K562 (cell line): ENCODE measurements at regions not wholly inside any gene's neighbourhood (a gene's known extent, or its start where the extent isn't known, plus 50 kb on each side); places are given as distances from the start of the nearest gene placed in this dataset.

Experiments
- ADNP ChIP-seq: fragments of 200-800 bp; sonication (Bioruptor generic); IDR thresholded peaks from 2 replicates; pipeline ENCODE4 v1.6.1; 2016; ENCODE audit warnings: missing genetic modification characterization, missing compliant biosample characterization
- CEBPB ChIP-seq: fragments of 450-650 bp; IDR thresholded peaks from 2 replicates; pipeline ENCODE4 v1.6.1; 2016; ENCODE audit warnings: missing genetic modification characterization, missing compliant biosample characterization
- CTBP1 ChIP-seq: fragments of 450-650 bp; IDR thresholded peaks from 2 replicates; pipeline ENCODE4 v1.6.1; 2016; ENCODE audit warnings: borderline replicate concordance
- ELF1 ChIP-seq: fragments of 200-800 bp; sonication (Bioruptor generic); IDR thresholded peaks from 2 replicates; pipeline ENCODE4 v1.6.1; 2016; ENCODE audit warnings: missing genetic modification characterization, missing compliant biosample characterization
- EP300 ChIP-seq: IDR thresholded peaks from 2 replicates; pipeline ENCODE4 v1.6.1; 2012; ENCODE audit warnings: low read length, improper control_type of control experiment
- EP400 ChIP-seq: fragments of 450-650 bp; IDR thresholded peaks from 2 replicates; pipeline ENCODE4 v1.6.1; 2017; ENCODE audit warnings: antibody characterized with exemption, mild to moderate bottlenecking, moderate library complexity
- HCFC1 ChIP-seq: IDR thresholded peaks from 2 replicates; pipeline ENCODE4 v1.6.1; 2012; ENCODE audit warnings: low read depth, low read length, improper control_type of control experiment
- JUN ChIP-seq, 2 experiments: sonication (generic) in 1 of 2; formaldehyde crosslinking in 1 of 2; IDR thresholded peaks; 2 replicates each; pipeline versions ENCODE4 v1.6.1 to v1.8.0; 2012 to 2022; ENCODE audit warnings: borderline replicate concordance in 2 of 2, mild to moderate bottlenecking in 2 of 2, improper control_type of control experiment in 1 of 2, low read depth in 1 of 2, low read length in 1 of 2, missing genetic modification reagents in 1 of 2
- KLF16 ChIP-seq: IDR thresholded peaks from 2 replicates; pipeline ENCODE4 v1.6.1; 2016; ENCODE audit warnings: antibody characterized with exemption
- PCBP2 ChIP-seq: fragments of 200-400 bp; formaldehyde crosslinking; IDR thresholded peaks from 2 replicates; pipeline ENCODE4 v1.6.1; 2018; ENCODE audit warnings: low read length, low read depth, mild to moderate bottlenecking, moderate library complexity; ENCODE audit not compliant: poor library complexity, severe bottlenecking
- SMAD4 ChIP-seq: fragments of 250-450 bp; sonication (Bioruptor Pico); conservative IDR thresholded peaks from 2 replicates; pipeline ENCODE4 v1.8.0; 2021; ENCODE audit warnings: inconsistent platforms, mild to moderate bottlenecking, moderate library complexity
- TEAD4 ChIP-seq, 2 experiments: sonication (generic) in 1 of 2; formaldehyde crosslinking in 1 of 2; IDR thresholded peaks; 2 replicates each; pipeline versions ENCODE4 v1.6.1 to v1.8.0; 2012 to 2022; ENCODE audit warnings: borderline replicate concordance in 1 of 2, inconsistent platforms in 1 of 2, low read length in 1 of 2, mild to moderate bottlenecking in 1 of 2, missing genetic modification reagents in 1 of 2
- ZBED1 ChIP-seq: IDR thresholded peaks from 2 replicates; pipeline ENCODE4 v1.6.1; 2014
- ZBTB8A ChIP-seq: fragments of 450-650 bp; IDR thresholded peaks from 2 replicates; pipeline ENCODE4 v1.6.1; 2018; ENCODE audit warnings: mild to moderate bottlenecking, moderate library complexity; ENCODE audit not compliant: partially characterized antibody
- ZFPM2 ChIP-seq: fragments of 250-450 bp; sonication (Bioruptor Pico); IDR thresholded peaks from 2 replicates; pipeline ENCODE4 v1.5.1; 2022; ENCODE audit warnings: mild to moderate bottlenecking
- ZNF224 ChIP-seq: sonication (generic); formaldehyde crosslinking; IDR thresholded peaks from 2 replicates; pipeline ENCODE4 v1.8.0; 2022; ENCODE audit warnings: mild to moderate bottlenecking, missing genetic modification reagents
- TF ChIP-seq, protein P1 (sequence below): fragments of 250-450 bp; sonication (Bioruptor Pico); IDR thresholded peaks from 2 replicates; pipeline ENCODE4 v1.4.0; 2020; ENCODE audit warnings: mild to moderate bottlenecking
- TF ChIP-seq, protein P2 (sequence below): fragments of 450-650 bp; IDR thresholded peaks from 2 replicates; pipeline ENCODE4 v1.6.1; 2017; ENCODE audit warnings: antibody characterized with exemption, mild to moderate bottlenecking
- TF ChIP-seq, protein P3 (sequence below): sonication (generic); formaldehyde crosslinking; IDR thresholded peaks from 2 replicates; pipeline ENCODE4 v1.9.0; 2022; ENCODE audit warnings: mild to moderate bottlenecking, missing genetic modification reagents
- TF ChIP-seq, protein P4 (sequence below): sonication (generic); formaldehyde crosslinking; IDR thresholded peaks from 2 replicates; pipeline ENCODE4 v1.8.1; 2022; ENCODE audit warnings: missing genetic modification reagents

DNA sequence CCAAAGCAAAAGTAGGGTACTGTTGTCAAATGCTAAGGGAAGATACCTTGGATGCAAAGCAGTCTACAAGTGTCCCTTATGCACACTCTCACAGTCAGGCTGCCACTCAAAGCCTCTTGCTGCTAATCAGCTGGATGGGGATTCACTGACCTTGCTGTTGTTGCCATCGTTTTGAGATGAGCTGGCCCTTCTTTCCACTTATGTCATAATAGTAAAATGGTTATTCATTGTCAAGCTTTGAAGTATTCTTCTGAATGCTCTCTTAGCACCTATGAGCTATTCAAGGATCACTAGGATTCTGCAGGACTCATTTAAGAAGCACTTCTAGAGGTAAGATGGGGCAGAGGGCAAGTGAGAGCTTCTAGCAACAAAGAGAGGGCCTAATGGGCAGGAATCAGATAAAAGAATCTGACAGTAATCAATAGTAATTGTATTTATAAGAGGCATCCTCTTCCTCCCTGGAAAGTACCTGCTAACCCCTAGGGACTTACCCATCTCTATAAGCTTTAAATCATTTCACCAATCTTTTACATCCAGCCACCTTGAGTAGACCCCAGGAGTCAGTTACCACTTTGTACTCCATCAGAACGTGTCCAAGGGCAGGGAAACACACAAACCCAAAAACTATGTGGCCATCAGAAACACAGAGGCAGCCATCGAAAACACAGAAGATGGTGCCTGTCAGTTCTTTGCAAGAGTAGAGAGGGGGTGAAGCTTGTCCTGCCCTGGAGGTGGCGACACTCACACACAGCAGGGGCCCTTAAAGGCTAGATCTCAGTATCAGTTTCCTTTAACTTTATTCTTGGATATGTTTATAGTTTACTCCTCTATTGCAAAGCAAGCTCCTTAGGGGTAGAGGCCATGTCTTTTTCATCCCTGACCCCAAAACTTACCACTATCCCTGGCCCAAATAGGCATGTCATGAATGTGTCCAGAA lies 103.7 kb upstream of the NFIA start (continued):
- TF ChIP-seq, protein P1, sequence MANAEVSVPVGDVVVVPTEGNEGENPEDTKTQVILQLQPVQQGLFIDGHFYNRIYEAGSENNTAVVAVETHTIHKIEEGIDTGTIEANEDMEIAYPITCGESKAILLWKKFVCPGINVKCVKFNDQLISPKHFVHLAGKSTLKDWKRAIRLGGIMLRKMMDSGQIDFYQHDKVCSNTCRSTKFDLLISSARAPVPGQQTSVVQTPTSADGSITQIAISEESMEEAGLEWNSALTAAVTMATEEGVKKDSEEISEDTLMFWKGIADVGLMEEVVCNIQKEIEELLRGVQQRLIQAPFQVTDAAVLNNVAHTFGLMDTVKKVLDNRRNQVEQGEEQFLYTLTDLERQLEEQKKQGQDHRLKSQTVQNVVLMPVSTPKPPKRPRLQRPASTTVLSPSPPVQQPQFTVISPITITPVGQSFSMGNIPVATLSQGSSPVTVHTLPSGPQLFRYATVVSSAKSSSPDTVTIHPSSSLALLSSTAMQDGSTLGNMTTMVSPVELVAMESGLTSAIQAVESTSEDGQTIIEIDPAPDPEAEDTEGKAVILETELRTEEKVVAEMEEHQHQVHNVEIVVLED (CRISPR knock-in tag) = no peak
- TF ChIP-seq ZBTB8A (no peak), SMAD4 (0 out of 2 replicates have a peak, but pooled peaks have one; percentile 36), ZFPM2 (no peak), TEAD4 (IDR thresholded peaks at IDR 0.05; ENCODE audit: low read length) (no peak), TEAD4 (CRISPR knock-in tag; IDR thresholded peaks at IDR 0.05; ENCODE audit: borderline replicate concordance) (no peak), HCFC1 (0 out of 2 replicates have a peak, but pooled peaks have one; percentile 35), CEBPB (no peak), PCBP2 (no peak), CTBP1 (peak; percentile 44; the same call in 1 of the 2 replicates), EP300 (0 out of 2 replicates have a peak, but pooled peaks have one; percentile 11), JUN (IDR thresholded peaks at IDR 0.05; ENCODE audit: borderline replicate concordance, low read depth, low read length) (no peak), JUN (CRISPR knock-in tag; IDR thresholded peaks at IDR 0.05; ENCODE audit: borderline replicate concordance) (no peak), ZBED1 (no peak), ZNF224 (no peak), KLF16 (peak; percentile 46; the same call in 1 of the 2 replicates), ELF1 (tag) (no peak), EP400 (peak; percentile 16), ADNP (tag) (no peak)
- TF ChIP-seq, protein P2, sequence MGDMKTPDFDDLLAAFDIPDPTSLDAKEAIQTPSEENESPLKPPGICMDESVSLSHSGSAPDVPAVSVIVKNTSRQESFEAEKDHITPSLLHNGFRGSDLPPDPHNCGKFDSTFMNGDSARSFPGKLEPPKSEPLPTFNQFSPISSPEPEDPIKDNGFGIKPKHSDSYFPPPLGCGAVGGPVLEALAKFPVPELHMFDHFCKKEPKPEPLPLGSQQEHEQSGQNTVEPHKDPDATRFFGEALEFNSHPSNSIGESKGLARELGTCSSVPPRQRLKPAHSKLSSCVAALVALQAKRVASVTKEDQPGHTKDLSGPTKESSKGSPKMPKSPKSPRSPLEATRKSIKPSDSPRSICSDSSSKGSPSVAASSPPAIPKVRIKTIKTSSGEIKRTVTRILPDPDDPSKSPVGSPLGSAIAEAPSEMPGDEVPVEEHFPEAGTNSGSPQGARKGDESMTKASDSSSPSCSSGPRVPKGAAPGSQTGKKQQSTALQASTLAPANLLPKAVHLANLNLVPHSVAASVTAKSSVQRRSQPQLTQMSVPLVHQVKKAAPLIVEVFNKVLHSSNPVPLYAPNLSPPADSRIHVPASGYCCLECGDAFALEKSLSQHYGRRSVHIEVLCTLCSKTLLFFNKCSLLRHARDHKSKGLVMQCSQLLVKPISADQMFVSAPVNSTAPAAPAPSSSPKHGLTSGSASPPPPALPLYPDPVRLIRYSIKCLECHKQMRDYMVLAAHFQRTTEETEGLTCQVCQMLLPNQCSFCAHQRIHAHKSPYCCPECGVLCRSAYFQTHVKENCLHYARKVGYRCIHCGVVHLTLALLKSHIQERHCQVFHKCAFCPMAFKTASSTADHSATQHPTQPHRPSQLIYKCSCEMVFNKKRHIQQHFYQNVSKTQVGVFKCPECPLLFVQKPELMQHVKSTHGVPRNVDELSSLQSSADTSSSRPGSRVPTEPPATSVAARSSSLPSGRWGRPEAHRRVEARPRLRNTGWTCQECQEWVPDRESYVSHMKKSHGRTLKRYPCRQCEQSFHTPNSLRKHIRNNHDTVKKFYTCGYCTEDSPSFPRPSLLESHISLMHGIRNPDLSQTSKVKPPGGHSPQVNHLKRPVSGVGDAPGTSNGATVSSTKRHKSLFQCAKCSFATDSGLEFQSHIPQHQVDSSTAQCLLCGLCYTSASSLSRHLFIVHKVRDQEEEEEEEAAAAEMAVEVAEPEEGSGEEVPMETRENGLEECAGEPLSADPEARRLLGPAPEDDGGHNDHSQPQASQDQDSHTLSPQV = peak; percentile 49; the same call in 1 of the 2 replicates
- TF ChIP-seq, protein P3, sequence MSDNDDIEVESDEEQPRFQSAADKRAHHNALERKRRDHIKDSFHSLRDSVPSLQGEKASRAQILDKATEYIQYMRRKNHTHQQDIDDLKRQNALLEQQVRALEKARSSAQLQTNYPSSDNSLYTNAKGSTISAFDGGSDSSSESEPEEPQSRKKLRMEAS = no peak
- TF ChIP-seq, protein P4, sequence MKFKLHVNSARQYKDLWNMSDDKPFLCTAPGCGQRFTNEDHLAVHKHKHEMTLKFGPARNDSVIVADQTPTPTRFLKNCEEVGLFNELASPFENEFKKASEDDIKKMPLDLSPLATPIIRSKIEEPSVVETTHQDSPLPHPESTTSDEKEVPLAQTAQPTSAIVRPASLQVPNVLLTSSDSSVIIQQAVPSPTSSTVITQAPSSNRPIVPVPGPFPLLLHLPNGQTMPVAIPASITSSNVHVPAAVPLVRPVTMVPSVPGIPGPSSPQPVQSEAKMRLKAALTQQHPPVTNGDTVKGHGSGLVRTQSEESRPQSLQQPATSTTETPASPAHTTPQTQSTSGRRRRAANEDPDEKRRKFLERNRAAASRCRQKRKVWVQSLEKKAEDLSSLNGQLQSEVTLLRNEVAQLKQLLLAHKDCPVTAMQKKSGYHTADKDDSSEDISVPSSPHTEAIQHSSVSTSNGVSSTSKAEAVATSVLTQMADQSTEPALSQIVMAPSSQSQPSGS = no peak
